HepG2 (cell line): ENCODE measurements at regions not wholly inside any gene's neighbourhood (a gene's known extent, or its start where the extent isn't known, plus 50 kb on each side); places are given as distances from the start of the nearest gene placed in this dataset.

Experiments
- ATAC-seq: fragments of 200-7000 bp; cut with Tn5 transposase; 3 replicates; pipeline ENCODE4 v1.9.1; 2020; ENCODE audit warnings: mild to moderate bottlenecking, moderate library complexity
- BruUV-seq: library from RNA; stranded (reverse); fragments of 400-500 nt; replicated peaks from 2 replicates; lab custom pipeline; 2021; lab: Mats Ljungman, UMichigan
- CTCF ChIA-PET: fragments of 300-600 bp; formaldehyde crosslinking; extraction: SDS; loops from one replicate; lab custom pipeline; 2021; ENCODE audit warnings: low total read pairs, inconsistent platforms, low intra/inter-chr PET ratio; lab: Yijun Ruan, JAX
- POLR2A ChIA-PET: fragments of 350-600 bp; sonication (Branson Sonifier 250); formaldehyde crosslinking; loops from one replicate; lab custom pipeline; 2020; ENCODE audit warnings: antibody characterized with exemption, inconsistent platforms; lab: Yijun Ruan, JAX
- DNase-seq: peaks from one replicate; pipeline ENCODE4 v3.0.0-alpha.2; 2015; ENCODE audit warnings: low spot score
- FAIRE-seq: peaks from 3 replicates; lab custom pipeline; 2011; peaks lifted over from hg19 to GRCh38; lab: Jason Lieb, UNC
- H2AFZ ChIP-seq: one replicate; pipeline ENCODE4 v1.6.1; 2011; ENCODE audit warnings: low read length, inconsistent platforms
- H3K27ac ChIP-seq: fragments of 300-600 bp; 3 replicates; pipeline ENCODE4 v1.8.0; 2011; ENCODE audit warnings: mixed run types, mild to moderate bottlenecking, mixed read lengths, low read length, inconsistent platforms; ENCODE audit not compliant: insufficient read depth; ENCODE audit errors: extremely low read length
- H3K27me3 ChIP-seq, 2 experiments: fragments of 200-600 bp in 1 of 2; 2 replicates in 1 of 2; 3 replicates in 1 of 2; pipeline versions ENCODE4 v1.6.0 to v1.8.0; 2011; ENCODE audit warnings: low read length in 2 of 2, mild to moderate bottlenecking in 2 of 2, moderate library complexity in 2 of 2, inconsistent platforms in 1 of 2; ENCODE audit not compliant: insufficient read depth in 2 of 2, control insufficient read depth in 1 of 2
- H3K36me3 ChIP-seq, 2 experiments: fragments of 200-600 bp in 1 of 2; replicated peaks in 1 of 2; 2 replicates in 1 of 2; 3 replicates in 1 of 2; pipeline versions ENCODE4 v1.5.1 to v1.8.0; 2011; ENCODE audit warnings: low read length in 2 of 2, inconsistent platforms in 1 of 2; ENCODE audit not compliant: insufficient read depth in 2 of 2, control insufficient read depth in 1 of 2
- H3K4me1 ChIP-seq: 2 replicates; pipeline ENCODE4 v1.5.1; 2012; ENCODE audit warnings: low read length, inconsistent platforms; ENCODE audit not compliant: insufficient read depth
- H3K4me2 ChIP-seq: 2 replicates; pipeline ENCODE4 v1.6.0; 2011; ENCODE audit warnings: low read depth, low read length, inconsistent platforms
- H3K4me3 ChIP-seq, 3 experiments: fragments of 200-600 bp in 1 of 3; sonication (generic), shearing (Covaris generic) in 1 of 3; replicated peaks in 1 of 3; 2 replicates each; pipeline ENCODE4 v1.5.1; 2011 to 2016; ENCODE audit warnings: low read length in 3 of 3, inconsistent platforms in 2 of 3, low read depth in 2 of 3, mild to moderate bottlenecking in 2 of 3, control low read depth in 1 of 3, mixed read lengths in 1 of 3; ENCODE audit not compliant: insufficient read depth in 1 of 3
- H3K79me2 ChIP-seq: one replicate; pipeline ENCODE4 v1.6.1; 2011; ENCODE audit warnings: low read length, inconsistent platforms; ENCODE audit not compliant: insufficient read depth
- H3K9ac ChIP-seq: 2 replicates; pipeline ENCODE4 v1.6.0; 2011; ENCODE audit warnings: mild to moderate bottlenecking, low read depth, low read length, inconsistent platforms; ENCODE audit not compliant: insufficient read depth
- H3K9me3 ChIP-seq: 2 replicates; pipeline ENCODE4 v1.5.1; 2012; ENCODE audit warnings: mild to moderate bottlenecking, low read length
- H4K20me1 ChIP-seq: 2 replicates; pipeline ENCODE4 v1.6.0; 2011; ENCODE audit warnings: inconsistent platforms, mild to moderate bottlenecking, low read length, moderate library complexity; ENCODE audit not compliant: insufficient read depth
- ETS1 ChIP-seq: sonication (generic); formaldehyde crosslinking; IDR thresholded peaks from 2 replicates; pipeline ENCODE4 v1.4.0; 2020; ENCODE audit warnings: missing genetic modification reagents
- ETV6 ChIP-seq: sonication (generic); formaldehyde crosslinking; conservative IDR thresholded peaks from 2 replicates; pipeline ENCODE4 v1.4.0; 2020; ENCODE audit warnings: missing genetic modification reagents
- HDAC1 ChIP-seq: sonication (generic); formaldehyde crosslinking; IDR thresholded peaks from 2 replicates; pipeline ENCODE4 v1.5.1; 2020; ENCODE audit warnings: mild to moderate bottlenecking, missing genetic modification reagents
- NFYC ChIP-seq: IDR thresholded peaks from 2 replicates; pipeline ENCODE4 v1.6.1; 2016; ENCODE audit warnings: missing genetic modification reagents, missing compliant biosample characterization
- SIN3B ChIP-seq: fragments of 150-350 bp; IDR thresholded peaks from 2 replicates; pipeline ENCODE4 v1.6.1; 2014; ENCODE audit warnings: low read length
- SUZ12 ChIP-seq: fragments of 150-350 bp; IDR thresholded peaks from 2 replicates; pipeline ENCODE4 v1.6.1; 2014; ENCODE audit warnings: low read depth, low read length
- ZSCAN30 ChIP-seq: sonication (generic); formaldehyde crosslinking; IDR thresholded peaks from 2 replicates; pipeline ENCODE4 v1.5.0; 2020; ENCODE audit warnings: mild to moderate bottlenecking, missing genetic modification reagents
- WGBS: methylation state at CpG from one replicate; pipeline ENCODE4 v1.1.6; 2017; ENCODE audit warnings: low lambda C conversion rate; 5-methylcytosine and 5-hydroxymethylcytosine counted together
- in situ Hi-C: cut with HindIII; loops from 2 replicates; pipeline ENCODE4 v1.10.0; 2017; ENCODE audit warnings: low pct_unique_long_range_greater_than_20kb; ENCODE audit not compliant: extremely low pct_ligation_motif_present
- intact Hi-C: fragments of 100-400 bp; cut with micrococcal nuclease; formaldehyde crosslinking; loops from one replicate; pipeline ENCODE4 v1.10.0; 2022; ENCODE audit not compliant: unreplicated experiment
- TF ChIP-seq, protein P1 (sequence below): sonication (generic); formaldehyde crosslinking; IDR thresholded peaks from 2 replicates; pipeline ENCODE4 v1.4.0; 2020; ENCODE audit warnings: mild to moderate bottlenecking, missing genetic modification reagents
- TF ChIP-seq, protein P2 (sequence below): sonication (generic); formaldehyde crosslinking; IDR thresholded peaks from 2 replicates; pipeline ENCODE4 v1.8.0; 2022; ENCODE audit warnings: missing genetic modification reagents, mild to moderate bottlenecking, inconsistent platforms, borderline replicate concordance

DNA sequence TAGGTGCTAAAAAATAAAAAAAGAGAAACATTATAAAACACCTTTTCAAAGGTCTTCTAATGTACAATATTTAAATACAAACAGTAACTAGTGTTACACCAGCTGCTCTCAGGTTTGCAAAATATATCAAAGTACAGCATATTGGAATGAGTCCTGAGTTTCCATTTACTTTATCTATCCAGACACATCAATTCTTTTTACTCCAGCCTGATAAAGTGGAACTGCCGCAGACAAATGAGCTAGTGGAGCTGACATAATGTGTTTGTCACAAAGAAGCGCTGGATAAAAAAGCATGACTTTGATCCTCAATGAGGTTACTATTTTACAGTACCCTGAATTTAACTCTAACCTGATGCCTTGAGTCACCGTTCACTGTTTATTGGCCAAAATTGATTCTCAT, 1243.1 kb downstream of the GATA3 start:
- Histone ChIP-seq H3K9me3 (no peaks in the 10 kb centered on the region), H4K20me1 (no peaks in the 10 kb centered on the region), H3K9ac (no peak overlapping the region), H3K4me1 (no peaks in the 10 kb centered on the region), H3K79me2 (no peaks in the 10 kb centered on the region), H3K27me3 (no peaks in the 10 kb centered on the region), H3K4me3 (no peak overlapping the region), H2AFZ (no peak overlapping the region), H3K4me2 (no peak overlapping the region), H3K27ac (no peak overlapping the region), H3K36me3 (no peaks in the 10 kb centered on the region)
- intact Hi-C loops (no loop called here), in situ Hi-C loops (no loop called here)
- 1% methylated on average over 3 of the region's 3 CpGs for WGBS
- TF ChIP-seq HDAC1 (CRISPR knock-in tag) = no peak
- TF ChIP-seq, protein P1, sequence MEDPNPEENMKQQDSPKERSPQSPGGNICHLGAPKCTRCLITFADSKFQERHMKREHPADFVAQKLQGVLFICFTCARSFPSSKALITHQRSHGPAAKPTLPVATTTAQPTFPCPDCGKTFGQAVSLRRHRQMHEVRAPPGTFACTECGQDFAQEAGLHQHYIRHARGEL (CRISPR knock-in tag) = no peak
- TF ChIP-seq, protein P2, sequence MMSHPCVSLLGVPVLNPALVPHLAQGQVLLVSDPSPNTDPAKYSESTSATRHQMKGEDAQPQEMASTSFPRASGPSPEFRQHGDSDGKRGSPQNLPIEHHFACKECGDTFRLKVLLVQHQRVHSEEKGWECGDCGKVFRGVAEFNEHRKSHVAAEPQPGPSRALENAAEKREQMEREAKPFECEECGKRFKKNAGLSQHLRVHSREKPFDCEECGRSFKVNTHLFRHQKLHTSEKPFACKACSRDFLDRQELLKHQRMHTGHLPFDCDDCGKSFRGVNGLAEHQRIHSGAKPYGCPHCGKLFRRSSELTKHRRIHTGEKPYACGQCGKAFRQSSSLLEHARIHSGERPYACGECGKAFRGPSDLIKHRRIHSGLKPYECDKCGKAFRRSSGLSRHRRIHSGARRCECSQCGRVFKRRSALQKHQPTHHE (CRISPR knock-in tag) = no peak
- no peak for TF ChIP-seq ZSCAN30
- no peak for TF ChIP-seq ETV6
- TF ChIP-seq SIN3B = no peak
- TF ChIP-seq NFYC (CRISPR knock-in tag) = no peak
- no peak for TF ChIP-seq SUZ12
- TF ChIP-seq ETS1 (CRISPR knock-in tag) = no peak
- no peak for FAIRE-seq
- DNase-seq = no peak
- CTCF ChIA-PET = no interaction called here
- no TSS peak for BruUV-seq
- no peak for ATAC-seq
- POLR2A ChIA-PET = no interaction called here
